Central memory CD4-positive, alpha-beta T cell (primary cell): ENCODE measurements at regions not wholly inside any gene's neighbourhood (a gene's known extent, or its start where the extent isn't known, plus 50 kb on each side); places are given as distances from the start of the nearest gene placed in this dataset.
"Not testable (repeated sequence)": the region's sequence is repeated elsewhere in the genome, so short reads cannot be mapped to it uniquely, and the experiment has no call there.

Source experiments
- DNase-seq: peaks from one replicate; pipeline ENCODE4 v3.0.0; 2022

GRCh38 chr9:87382900-87383299 lies 114.8 kb upstream of the DAPK1 start:
- no peak for DNase-seq

- DNase-seq, result no peak
These were observed 114.1 kb upstream of the DAPK1 start for GRCh38 chr9:87383344-87384150.

GRCh38 chr9:87386490-87387025 lies 111.1 kb upstream of the DAPK1 start:
- no peak for DNase-seq

GRCh38 chr9:87387351-87388011 lies 110.2 kb upstream of the DAPK1 start:
- no peak for DNase-seq

GRCh38 chr9:87388708-87389107 lies 109.0 kb upstream of the DAPK1 start:
- DNase-seq, result not testable (repeated sequence)

- DNase-seq, result no peak
These were observed 107.7 kb upstream of the DAPK1 start for GRCh38 chr9:87389936-87390335.

- DNase-seq, result no peak
These were observed 107.3 kb upstream of the DAPK1 start for GRCh38 chr9:87390361-87390760.

GRCh38 chr9:87392086-87392485 lies 105.6 kb upstream of the DAPK1 start:
- no peak for DNase-seq

GRCh38 chr9:87393706-87394230 lies 103.9 kb upstream of the DAPK1 start:
- no peak for DNase-seq

GRCh38 chr9:87395804-87396479 lies 101.7 kb upstream of the DAPK1 start:
- DNase-seq, result no peak

- DNase-seq, result no peak
These were observed 96.0 kb upstream of the DAPK1 start for GRCh38 chr9:87401681-87402080.

- DNase-seq, result no peak
These were observed 95.1 kb upstream of the DAPK1 start for GRCh38 chr9:87402537-87402936.

- DNase-seq, result no peak
These were observed 91.8 kb upstream of the DAPK1 start for GRCh38 chr9:87405677-87406542.

GRCh38 chr9:87406543-87407166 lies 91.0 kb upstream of the DAPK1 start:
- no peak for DNase-seq

GRCh38 chr9:87410047-87411005 lies 87.3 kb upstream of the DAPK1 start:
- not testable (repeated sequence) for DNase-seq

GRCh38 chr9:87420884-87421283 lies 76.8 kb upstream of the DAPK1 start:
- no peak for DNase-seq

GRCh38 chr9:87421734-87422133 lies 75.9 kb upstream of the DAPK1 start:
- no peak for DNase-seq

GRCh38 chr9:87422999-87423398 lies 74.7 kb upstream of the DAPK1 start:
- DNase-seq, result no peak

GRCh38 chr9:87423885-87424284 lies 73.8 kb upstream of the DAPK1 start:
- DNase-seq, result not testable (repeated sequence)

GRCh38 chr9:87425202-87425601 lies 72.5 kb upstream of the DAPK1 start:
- no peak for DNase-seq
